ENCODE measurements at regions not wholly inside any gene's neighbourhood (a gene's known extent, or its start where the extent isn't known, plus 50 kb on each side); places are given as distances from the start of the nearest gene placed in this dataset.

DNA sequence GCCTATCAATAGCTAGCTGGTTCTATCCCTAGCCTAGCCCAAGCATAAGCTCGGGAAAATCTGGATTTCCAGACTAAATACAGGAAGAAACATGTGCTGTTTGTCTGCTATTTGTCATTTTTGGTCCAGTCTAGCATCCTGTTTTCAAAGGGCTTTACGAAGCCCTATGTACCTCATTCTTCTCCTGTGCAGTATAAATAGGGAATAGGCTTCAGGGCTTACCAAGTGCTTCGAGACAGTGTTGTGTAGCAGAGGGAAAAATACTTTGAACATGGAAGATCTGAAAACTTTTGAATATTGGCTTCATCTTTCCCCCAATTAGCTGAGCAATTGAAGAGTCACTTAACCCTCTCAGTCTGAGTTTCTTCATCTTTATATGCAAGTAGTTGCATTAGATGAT, 679.8 kb downstream of the TDRD15 start:
- TF ChIP-seq, protein P1, sequence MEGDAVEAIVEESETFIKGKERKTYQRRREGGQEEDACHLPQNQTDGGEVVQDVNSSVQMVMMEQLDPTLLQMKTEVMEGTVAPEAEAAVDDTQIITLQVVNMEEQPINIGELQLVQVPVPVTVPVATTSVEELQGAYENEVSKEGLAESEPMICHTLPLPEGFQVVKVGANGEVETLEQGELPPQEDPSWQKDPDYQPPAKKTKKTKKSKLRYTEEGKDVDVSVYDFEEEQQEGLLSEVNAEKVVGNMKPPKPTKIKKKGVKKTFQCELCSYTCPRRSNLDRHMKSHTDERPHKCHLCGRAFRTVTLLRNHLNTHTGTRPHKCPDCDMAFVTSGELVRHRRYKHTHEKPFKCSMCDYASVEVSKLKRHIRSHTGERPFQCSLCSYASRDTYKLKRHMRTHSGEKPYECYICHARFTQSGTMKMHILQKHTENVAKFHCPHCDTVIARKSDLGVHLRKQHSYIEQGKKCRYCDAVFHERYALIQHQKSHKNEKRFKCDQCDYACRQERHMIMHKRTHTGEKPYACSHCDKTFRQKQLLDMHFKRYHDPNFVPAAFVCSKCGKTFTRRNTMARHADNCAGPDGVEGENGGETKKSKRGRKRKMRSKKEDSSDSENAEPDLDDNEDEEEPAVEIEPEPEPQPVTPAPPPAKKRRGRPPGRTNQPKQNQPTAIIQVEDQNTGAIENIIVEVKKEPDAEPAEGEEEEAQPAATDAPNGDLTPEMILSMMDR (IDR thresholded peaks at IDR 0.05), result no peak
- Mint-ChIP-seq H3K27me3 (ENCODE audit: low read depth in 2 of 2) (no peaks in the 10 kb centered on the region), H3K4me1 (no peaks in the 10 kb centered on the region), H3K4me3 (no peak overlapping the region), H3K36me3 (no peaks in the 10 kb centered on the region), H3K27ac (no peak overlapping the region), H3K9me3 (peaks cover 12 to 13% of the 10 kb centered on the region in 2 donors)
- no peak overlapping the region for H3K27ac ChIP-seq (ENCODE audit: low read length)
- WGBS (ENCODE audit: insufficient coverage), result 51% methylated on average over 3 of the region's 3 CpGs
- no peaks in the 10 kb centered on the region for H3K27me3 ChIP-seq (ENCODE audit: control insufficient read depth, insufficient read depth, low read length)
- ATAC-seq (no peak), DNase-seq (no peak)
- no peaks in the 10 kb centered on the region for H3K36me3 ChIP-seq (ENCODE audit: control insufficient read depth, insufficient read depth, low read length)
- no peak overlapping the region for H3K4me3 ChIP-seq (ENCODE audit: low read length)
- intact Hi-C loops (cut with micrococcal nuclease), result no loop called here
- no peaks in the 10 kb centered on the region for H3K4me1 ChIP-seq (ENCODE audit: control insufficient read depth, insufficient read depth, low read length)
- peaks cover 2% of the 10 kb centered on the region for H3K9me3 ChIP-seq (ENCODE audit: control insufficient read depth, insufficient read depth, low read length)

DNA sequence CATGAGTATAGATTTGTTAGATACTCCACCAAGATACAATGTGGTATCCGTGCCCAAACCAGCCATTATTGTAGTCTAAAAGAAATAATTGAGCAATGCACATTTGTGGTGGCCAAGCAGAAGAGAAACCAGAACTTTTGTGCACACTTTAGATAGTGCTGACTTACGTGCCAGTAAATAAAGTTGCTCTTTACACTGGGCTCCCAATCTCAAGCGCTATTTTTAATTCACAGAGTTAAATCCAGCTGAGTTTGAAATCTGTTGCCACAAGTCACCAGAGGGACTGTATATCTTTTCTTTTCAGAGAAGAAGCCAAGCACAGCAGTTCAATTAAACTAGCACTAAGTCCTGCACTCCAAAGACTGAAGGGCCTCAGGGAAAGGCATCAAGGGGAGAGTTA, 680.4 kb downstream of the TDRD15 start:
- Mint-ChIP-seq H3K27me3 (ENCODE audit: low read depth in 2 of 2) (no peaks in the 10 kb centered on the region), H3K4me3 (no peak overlapping the region), H3K4me1 (no peaks in the 10 kb centered on the region), H3K9me3 (peaks cover 12 to 13% of the 10 kb centered on the region in 2 donors), H3K36me3 (no peaks in the 10 kb centered on the region), H3K27ac (no peak overlapping the region)
- no peak for DNase-seq
- Histone ChIP-seq H3K27ac (ENCODE audit: low read length) (no peak overlapping the region), H3K27me3 (ENCODE audit: control insufficient read depth, insufficient read depth, low read length) (no peaks in the 10 kb centered on the region), H3K4me3 (ENCODE audit: low read length) (no peak overlapping the region), H3K36me3 (ENCODE audit: control insufficient read depth, insufficient read depth, low read length) (no peaks in the 10 kb centered on the region), H3K4me1 (ENCODE audit: control insufficient read depth, insufficient read depth, low read length) (no peaks in the 10 kb centered on the region), H3K9me3 (ENCODE audit: control insufficient read depth, insufficient read depth, low read length) (peaks cover 2% of the 10 kb centered on the region)
- ATAC-seq, result no peak
- intact Hi-C loops (cut with micrococcal nuclease), result no loop called here
- TF ChIP-seq, protein P1 (IDR thresholded peaks at IDR 0.05), result no peak
- 80% methylated on average over 3 of the region's 3 CpGs for WGBS (ENCODE audit: insufficient coverage)

DNA sequence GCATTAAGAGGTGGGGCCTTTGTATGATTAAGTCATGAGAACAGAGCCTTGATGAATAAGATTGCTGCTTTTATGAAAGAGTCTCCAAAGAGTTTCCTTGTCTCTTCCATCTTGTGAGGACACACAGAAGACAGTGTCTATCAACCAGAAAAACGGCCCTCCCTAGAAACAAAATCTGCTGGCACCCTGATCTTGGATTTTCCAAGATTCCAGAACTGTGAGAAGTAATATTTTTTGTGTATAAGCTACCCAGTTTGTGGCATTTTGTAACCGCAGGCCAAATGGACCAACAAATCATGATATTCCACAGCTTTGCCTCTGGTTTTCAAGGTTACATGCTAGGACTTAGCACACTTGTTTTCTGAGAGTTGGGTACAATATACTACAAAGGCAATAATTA, 687.8 kb downstream of the TDRD15 start:
- H3K36me3 Mint-ChIP-seq, result no peaks in the 10 kb centered on the region
- Histone ChIP-seq H3K4me1 (ENCODE audit: control insufficient read depth, insufficient read depth, low read length) (no peaks in the 10 kb centered on the region), H3K27ac (ENCODE audit: low read length) (no peak overlapping the region), H3K4me3 (ENCODE audit: low read length) (no peak overlapping the region), H3K36me3 (ENCODE audit: control insufficient read depth, insufficient read depth, low read length) (no peaks in the 10 kb centered on the region), H3K27me3 (ENCODE audit: control insufficient read depth, insufficient read depth, low read length) (no peaks in the 10 kb centered on the region), H3K9me3 (ENCODE audit: control insufficient read depth, insufficient read depth, low read length) (no peaks in the 10 kb centered on the region)
- peaks cover 8 to 9% of the 10 kb centered on the region in 2 donors for H3K9me3 Mint-ChIP-seq
- no peak overlapping the region for H3K27ac Mint-ChIP-seq
- H3K27me3 Mint-ChIP-seq (ENCODE audit: low read depth in 2 of 2), result no peaks in the 10 kb centered on the region
- ATAC-seq (no peak), DNase-seq (no peak)
- H3K4me1 Mint-ChIP-seq, result no peaks in the 10 kb centered on the region
- H3K4me3 Mint-ChIP-seq, result no peak overlapping the region
- intact Hi-C loops (cut with micrococcal nuclease), result no loop called here
- WGBS (ENCODE audit: insufficient coverage), result 77% methylated on average over 2 of the region's 2 CpGs
- TF ChIP-seq, protein P1 (IDR thresholded peaks at IDR 0.05), result no peak

DNA sequence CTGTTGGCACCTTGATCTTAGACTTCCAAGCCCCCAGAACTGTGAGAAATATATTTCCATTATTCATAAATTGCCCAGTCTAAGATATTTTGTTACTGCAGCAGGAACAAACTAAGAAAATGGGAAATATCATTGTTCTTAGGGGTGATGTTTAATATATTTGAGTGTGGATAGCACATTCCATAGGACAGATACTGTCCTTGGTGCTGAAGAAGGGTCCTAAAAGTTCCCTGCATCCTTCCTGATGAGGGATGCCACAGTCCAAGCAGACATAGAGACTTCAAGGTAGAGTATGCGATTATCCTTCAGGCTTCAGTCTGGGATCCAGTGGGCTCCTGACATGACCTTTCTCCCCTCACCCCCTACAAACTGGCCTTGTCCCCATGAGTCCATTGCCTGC, 689.0 kb downstream of the TDRD15 start:
- no peak overlapping the region for H3K4me3 ChIP-seq (ENCODE audit: low read length)
- H3K27me3 Mint-ChIP-seq (ENCODE audit: low read depth in 2 of 2), result no peaks in the 10 kb centered on the region
- H3K4me3 Mint-ChIP-seq, result no peak overlapping the region
- no peaks in the 10 kb centered on the region for H3K4me1 Mint-ChIP-seq
- H3K36me3 Mint-ChIP-seq, result no peaks in the 10 kb centered on the region
- DNase-seq (no peak), ATAC-seq (no peak)
- TF ChIP-seq, protein P1 (IDR thresholded peaks at IDR 0.05), result no peak
- intact Hi-C loops (cut with micrococcal nuclease), result no loop called here
- no peak overlapping the region for H3K27ac ChIP-seq (ENCODE audit: low read length)
- no peaks in the 10 kb centered on the region for H3K4me1 ChIP-seq (ENCODE audit: control insufficient read depth, insufficient read depth, low read length)
- WGBS (ENCODE audit: insufficient coverage), result 100% methylated on average over 1 of the region's 1 CpG
- H3K27ac Mint-ChIP-seq, result no peak overlapping the region
- no peaks in the 10 kb centered on the region for H3K27me3 ChIP-seq (ENCODE audit: control insufficient read depth, insufficient read depth, low read length)
- no peaks in the 10 kb centered on the region for H3K9me3 ChIP-seq (ENCODE audit: control insufficient read depth, insufficient read depth, low read length)
- H3K9me3 Mint-ChIP-seq, result peaks cover 8 to 10% of the 10 kb centered on the region in 2 donors
- no peaks in the 10 kb centered on the region for H3K36me3 ChIP-seq (ENCODE audit: control insufficient read depth, insufficient read depth, low read length)
